ENCODE measurements at regions not wholly inside any gene's neighbourhood (a gene's known extent, or its start where the extent isn't known, plus 50 kb on each side); places are given as distances from the start of the nearest gene placed in this dataset.

GRCh38 chr6:80647156-80647555, 540.7 kb downstream of the BCKDHB start:
- H3K9me3 ChIP-seq (ENCODE audit: control insufficient read depth in 5 of 5, low read length in 5 of 5), result peaks cover 0 to 5% (median 5%) of the 10 kb centered on the region in 5 donors
- no peaks in the 10 kb centered on the region for H3K36me3 ChIP-seq (ENCODE audit: control insufficient read depth in 5 of 5, insufficient read depth in 5 of 5, low read length in 5 of 5)
- H3K27ac ChIP-seq (ENCODE audit: low read depth, low read length), result no peak overlapping the region
- no peaks in the 10 kb centered on the region for H3K27me3 ChIP-seq (ENCODE audit: control insufficient read depth in 5 of 5, insufficient read depth in 4 of 5, low read length in 5 of 5)
- H3K9ac ChIP-seq (ENCODE audit: low read length in 5 of 5), result no peak overlapping the region
- no peaks in the 10 kb centered on the region for H3K4me1 ChIP-seq (ENCODE audit: control insufficient read depth in 5 of 5, insufficient read depth in 5 of 5, low read length in 5 of 5)
- H3K4me3 ChIP-seq (ENCODE audit: low read depth in 1 of 5, low read length in 5 of 5), result no peak overlapping the region

- Histone ChIP-seq H3K9ac (ENCODE audit: low read length in 5 of 5) (no peak overlapping the region), H3K27me3 (ENCODE audit: control insufficient read depth in 5 of 5, insufficient read depth in 4 of 5, low read length in 5 of 5) (no peaks in the 10 kb centered on the region), H3K4me1 (ENCODE audit: control insufficient read depth in 5 of 5, insufficient read depth in 5 of 5, low read length in 5 of 5) (peaks cover 0 to 4% (median 0%) of the 10 kb centered on the region in 5 donors), H3K9me3 (ENCODE audit: control insufficient read depth in 5 of 5, low read length in 5 of 5) (peaks cover 0 to 5% (median 5%) of the 10 kb centered on the region in 5 donors), H3K27ac (ENCODE audit: low read depth, low read length) (no peak overlapping the region), H3K36me3 (ENCODE audit: control insufficient read depth in 5 of 5, insufficient read depth in 5 of 5, low read length in 5 of 5) (no peaks in the 10 kb centered on the region), H3K4me3 (ENCODE audit: low read depth in 1 of 5, low read length in 5 of 5) (no peak overlapping the region)
Measured at GRCh38 chr6:80643881-80644280, 537.4 kb downstream of the BCKDHB start.

GRCh38 chr6:80642452-80642851, 536.0 kb downstream of the BCKDHB start:
- Histone ChIP-seq H3K9me3 (ENCODE audit: control insufficient read depth in 5 of 5, low read length in 5 of 5) (peaks cover 0 to 5% (median 5%) of the 10 kb centered on the region in 5 donors), H3K4me3 (ENCODE audit: low read depth in 1 of 5, low read length in 5 of 5) (no peak overlapping the region), H3K27ac (ENCODE audit: low read depth, low read length) (no peak overlapping the region), H3K4me1 (ENCODE audit: control insufficient read depth in 5 of 5, insufficient read depth in 5 of 5, low read length in 5 of 5) (peaks cover 0 to 9% (median 0%) of the 10 kb centered on the region in 5 donors), H3K36me3 (ENCODE audit: control insufficient read depth in 5 of 5, insufficient read depth in 5 of 5, low read length in 5 of 5) (no peaks in the 10 kb centered on the region), H3K27me3 (ENCODE audit: control insufficient read depth in 5 of 5, insufficient read depth in 4 of 5, low read length in 5 of 5) (no peaks in the 10 kb centered on the region), H3K9ac (ENCODE audit: low read length in 5 of 5) (no peak overlapping the region)

GRCh38 chr6:80641591-80641990, 535.1 kb downstream of the BCKDHB start:
- Histone ChIP-seq H3K36me3 (ENCODE audit: control insufficient read depth in 5 of 5, insufficient read depth in 5 of 5, low read length in 5 of 5) (no peaks in the 10 kb centered on the region), H3K4me3 (ENCODE audit: low read depth in 1 of 5, low read length in 5 of 5) (no peak overlapping the region), H3K9ac (ENCODE audit: low read length in 5 of 5) (no peak overlapping the region), H3K9me3 (ENCODE audit: control insufficient read depth in 5 of 5, low read length in 5 of 5) (peaks cover 0 to 5% (median 5%) of the 10 kb centered on the region in 5 donors), H3K27ac (ENCODE audit: low read depth, low read length) (no peak overlapping the region), H3K4me1 (ENCODE audit: control insufficient read depth in 5 of 5, insufficient read depth in 5 of 5, low read length in 5 of 5) (peaks cover 0 to 9% (median 0%) of the 10 kb centered on the region in 5 donors), H3K27me3 (ENCODE audit: control insufficient read depth in 5 of 5, insufficient read depth in 4 of 5, low read length in 5 of 5) (no peaks in the 10 kb centered on the region)

- no peaks in the 10 kb centered on the region for H3K27me3 ChIP-seq (ENCODE audit: control insufficient read depth in 5 of 5, insufficient read depth in 4 of 5, low read length in 5 of 5)
- no peak overlapping the region for H3K27ac ChIP-seq (ENCODE audit: low read depth, low read length)
- peaks cover 0 to 5% (median 4%) of the 10 kb centered on the region in 5 donors for H3K9me3 ChIP-seq (ENCODE audit: control insufficient read depth in 5 of 5, low read length in 5 of 5)
- no peaks in the 10 kb centered on the region for H3K36me3 ChIP-seq (ENCODE audit: control insufficient read depth in 5 of 5, insufficient read depth in 5 of 5, low read length in 5 of 5)
- H3K9ac ChIP-seq (ENCODE audit: low read length in 5 of 5), result no peak overlapping the region
- peaks cover 0 to 9% (median 0%) of the 10 kb centered on the region in 5 donors for H3K4me1 ChIP-seq (ENCODE audit: control insufficient read depth in 5 of 5, insufficient read depth in 5 of 5, low read length in 5 of 5)
- H3K4me3 ChIP-seq (ENCODE audit: low read depth in 1 of 5, low read length in 5 of 5), result no peak overlapping the region
Measured at GRCh38 chr6:80640176-80640575, 533.7 kb downstream of the BCKDHB start.

- Histone ChIP-seq H3K9ac (ENCODE audit: low read length in 5 of 5) (no peak overlapping the region), H3K4me1 (ENCODE audit: control insufficient read depth in 5 of 5, insufficient read depth in 5 of 5, low read length in 5 of 5) (peaks cover 0 to 9% (median 0%) of the 10 kb centered on the region in 5 donors), H3K4me3 (ENCODE audit: low read depth in 1 of 5, low read length in 5 of 5) (no peak overlapping the region), H3K27me3 (ENCODE audit: control insufficient read depth in 5 of 5, insufficient read depth in 4 of 5, low read length in 5 of 5) (no peaks in the 10 kb centered on the region), H3K9me3 (ENCODE audit: control insufficient read depth in 5 of 5, low read length in 5 of 5) (no peaks in the 10 kb centered on the region), H3K27ac (ENCODE audit: low read depth, low read length) (no peak overlapping the region), H3K36me3 (ENCODE audit: control insufficient read depth in 5 of 5, insufficient read depth in 5 of 5, low read length in 5 of 5) (no peaks in the 10 kb centered on the region)
Measured at GRCh38 chr6:80639181-80639629, 532.7 kb downstream of the BCKDHB start.

- Histone ChIP-seq H3K4me1 (ENCODE audit: control insufficient read depth in 5 of 5, insufficient read depth in 5 of 5, low read length in 5 of 5) (peaks cover 0 to 9% (median 0%) of the 10 kb centered on the region in 5 donors), H3K27me3 (ENCODE audit: control insufficient read depth in 5 of 5, insufficient read depth in 4 of 5, low read length in 5 of 5) (no peaks in the 10 kb centered on the region), H3K4me3 (ENCODE audit: low read depth in 1 of 5, low read length in 5 of 5) (no peak overlapping the region), H3K36me3 (ENCODE audit: control insufficient read depth in 5 of 5, insufficient read depth in 5 of 5, low read length in 5 of 5) (no peaks in the 10 kb centered on the region), H3K9me3 (ENCODE audit: control insufficient read depth in 5 of 5, low read length in 5 of 5) (no peaks in the 10 kb centered on the region), H3K9ac (ENCODE audit: low read length in 5 of 5) (no peak overlapping the region), H3K27ac (ENCODE audit: low read depth, low read length) (no peak overlapping the region)
Measured at GRCh38 chr6:80638213-80639055, 532.0 kb downstream of the BCKDHB start.

- Histone ChIP-seq H3K36me3 (ENCODE audit: control insufficient read depth in 5 of 5, insufficient read depth in 5 of 5, low read length in 5 of 5) (no peaks in the 10 kb centered on the region), H3K27ac (ENCODE audit: low read depth, low read length) (no peak overlapping the region), H3K4me1 (ENCODE audit: control insufficient read depth in 5 of 5, insufficient read depth in 5 of 5, low read length in 5 of 5) (peaks cover 0 to 9% (median 0%) of the 10 kb centered on the region in 5 donors), H3K9ac (ENCODE audit: low read length in 5 of 5) (no peak overlapping the region), H3K27me3 (ENCODE audit: control insufficient read depth in 5 of 5, insufficient read depth in 4 of 5, low read length in 5 of 5) (no peaks in the 10 kb centered on the region), H3K9me3 (ENCODE audit: control insufficient read depth in 5 of 5, low read length in 5 of 5) (no peaks in the 10 kb centered on the region), H3K4me3 (ENCODE audit: low read depth in 1 of 5, low read length in 5 of 5) (no peak overlapping the region)
Measured at GRCh38 chr6:80637312-80637711, 530.8 kb downstream of the BCKDHB start.

GRCh38 chr6:80636689-80637088, 530.2 kb downstream of the BCKDHB start:
- Histone ChIP-seq H3K9me3 (ENCODE audit: control insufficient read depth in 5 of 5, low read length in 5 of 5) (no peaks in the 10 kb centered on the region), H3K4me3 (ENCODE audit: low read depth in 1 of 5, low read length in 5 of 5) (no peak overlapping the region), H3K4me1 (ENCODE audit: control insufficient read depth in 5 of 5, insufficient read depth in 5 of 5, low read length in 5 of 5) (peaks cover 0 to 9% (median 0%) of the 10 kb centered on the region in 5 donors), H3K27me3 (ENCODE audit: control insufficient read depth in 5 of 5, insufficient read depth in 4 of 5, low read length in 5 of 5) (no peaks in the 10 kb centered on the region), H3K27ac (ENCODE audit: low read depth, low read length) (no peak overlapping the region), H3K9ac (ENCODE audit: low read length in 5 of 5) (no peak overlapping the region), H3K36me3 (ENCODE audit: control insufficient read depth in 5 of 5, insufficient read depth in 5 of 5, low read length in 5 of 5) (no peaks in the 10 kb centered on the region)

- H3K4me1 ChIP-seq (ENCODE audit: control insufficient read depth in 5 of 5, insufficient read depth in 5 of 5, low read length in 5 of 5), result peaks cover 0 to 8% (median 0%) of the 10 kb centered on the region in 5 donors
- peaks cover 0 to 6% (median 0%) of the 10 kb centered on the region in 5 donors for H3K9me3 ChIP-seq (ENCODE audit: control insufficient read depth in 5 of 5, low read length in 5 of 5)
Measured at GRCh38 chr6:80633412-80633811, 526.9 kb downstream of the BCKDHB start.

More at GRCh38 chr6:80633412-80633811, 526.9 kb downstream of the BCKDHB start:
- Histone ChIP-seq H3K27ac (ENCODE audit: low read depth, low read length) (no peak overlapping the region), H3K4me3 (ENCODE audit: low read depth in 1 of 5, low read length in 5 of 5) (no peak overlapping the region), H3K36me3 (ENCODE audit: control insufficient read depth in 5 of 5, insufficient read depth in 5 of 5, low read length in 5 of 5) (no peaks in the 10 kb centered on the region), H3K9ac (ENCODE audit: low read length in 5 of 5) (no peak overlapping the region), H3K27me3 (ENCODE audit: control insufficient read depth in 5 of 5, insufficient read depth in 4 of 5, low read length in 5 of 5) (no peaks in the 10 kb centered on the region)
